GM18909 (cell line): ENCODE measurements at regions not wholly inside any gene's neighbourhood (a gene's known extent, or its start where the extent isn't known, plus 50 kb on each side); places are given as distances from the start of the nearest gene placed in this dataset.

Source experiments
- ATAC-seq: cut with Tn5 transposase; IDR thresholded peaks from one replicate; pipeline ENCODE4 v1.9.1; 2021; ENCODE audit warnings: mild to moderate bottlenecking; ENCODE audit not compliant: unreplicated experiment, poor library complexity

- ATAC-seq, result no peak
Observed at GRCh38 chr4:136495076-136495475, 1037.2 kb downstream of the PCDH18 start.

- no peak for ATAC-seq
Observed at GRCh38 chr4:136489101-136489500, 1043.2 kb downstream of the PCDH18 start.

- ATAC-seq, result no peak
Observed at GRCh38 chr4:136484996-136485395, 1047.3 kb downstream of the PCDH18 start.

- ATAC-seq, result no peak
Observed at GRCh38 chr4:136476753-136477152, 1055.5 kb downstream of the PCDH18 start.

GRCh38 chr4:136471051-136471450, 1061.2 kb downstream of the PCDH18 start:
- ATAC-seq, result no peak

- ATAC-seq, result no peak
Observed at GRCh38 chr4:136465691-136466090, 1066.6 kb downstream of the PCDH18 start.

GRCh38 chr4:136463941-136464340, 1068.4 kb downstream of the PCDH18 start:
- no peak for ATAC-seq

GRCh38 chr4:136461533-136461932, 1070.8 kb downstream of the PCDH18 start:
- ATAC-seq, result no peak

- no peak for ATAC-seq
Observed at GRCh38 chr4:136458326-136458725, 1074.0 kb downstream of the PCDH18 start.

- ATAC-seq, result no peak
Observed at GRCh38 chr4:136457577-136457976, 1074.7 kb downstream of the PCDH18 start.

GRCh38 chr4:136457004-136457403, 1075.3 kb downstream of the PCDH18 start:
- ATAC-seq, result no peak

- no peak for ATAC-seq
Observed at GRCh38 chr4:136443006-136443405, 1089.3 kb downstream of the PCDH18 start.

- ATAC-seq, result no peak
Observed at GRCh38 chr4:136442447-136442846, 1089.8 kb downstream of the PCDH18 start.

- no peak for ATAC-seq
Observed at GRCh38 chr4:136441629-136442282, 1090.5 kb downstream of the PCDH18 start.

- ATAC-seq, result no peak
Observed at GRCh38 chr4:136438645-136439044, 1093.6 kb downstream of the PCDH18 start.

- no peak for ATAC-seq
Observed at GRCh38 chr4:136424052-136424451, 1108.2 kb downstream of the PCDH18 start.

GRCh38 chr4:136414981-136415380, 1117.3 kb downstream of the PCDH18 start:
- ATAC-seq, result no peak

GRCh38 chr4:136412708-136413107, 1119.6 kb downstream of the PCDH18 start:
- no peak for ATAC-seq

- no peak for ATAC-seq
Observed at GRCh38 chr4:136400829-136401228, 1131.5 kb downstream of the PCDH18 start.

- no peak for ATAC-seq
Observed at GRCh38 chr4:136395212-136395722, 1137.0 kb downstream of the PCDH18 start.

GRCh38 chr4:136392576-136392975, 1139.7 kb downstream of the PCDH18 start:
- no peak for ATAC-seq

- ATAC-seq, result no peak
Observed at GRCh38 chr4:136390824-136391223, 1141.5 kb downstream of the PCDH18 start.
